Breast epithelium (tissue), 4 donors: ENCODE measurements at regions not wholly inside any gene's neighbourhood (a gene's known extent, or its start where the extent isn't known, plus 50 kb on each side); places are given as distances from the start of the nearest gene placed in this dataset.

Experiments
- DNase-seq, 2 donors: peaks; one replicate each; pipeline ENCODE4 v3.0.0-alpha.2; 2019; ENCODE audit warnings: low spot score in 2 of 2
- H3K27ac ChIP-seq, 2 donors: fragments of 200-600 bp; sonication (generic) in 1 of 2; one replicate each; pipeline ENCODE4 v1.5.1; 2016 to 2019; ENCODE audit warnings: mild to moderate bottlenecking in 1 of 2
- H3K27me3 ChIP-seq, 2 donors: fragments of 200-600 bp; sonication (generic) in 1 of 2; one replicate each; pipeline versions ENCODE4 v1.5.1 to v1.6.0; 2017 to 2019; ENCODE audit warnings: control low read depth in 1 of 2, mild to moderate bottlenecking in 1 of 2
- H3K36me3 ChIP-seq: fragments of 200-600 bp; one replicate; pipeline ENCODE4 v1.5.1; 2019
- H3K4me1 ChIP-seq, 2 donors: fragments of 200-600 bp; sonication (generic); one replicate each; pipeline ENCODE4 v1.5.1; 2016 to 2019; ENCODE audit warnings: control low read depth in 1 of 2
- H3K4me3 ChIP-seq, 3 donors: fragments of 200-600 bp; sonication (generic); 1 replicate in 2 of 3; 2 replicates in 1 of 3; pipeline ENCODE4 v1.5.1; 2016 to 2019; ENCODE audit warnings: mild to moderate bottlenecking in 3 of 3, moderate library complexity in 2 of 3
- H3K9me3 ChIP-seq, 2 donors: fragments of 200-600 bp; sonication (generic) in 1 of 2; one replicate each; pipeline ENCODE4 v1.5.1; 2016 to 2019; ENCODE audit warnings: control low read depth in 1 of 2
- POLR2A ChIP-seq: fragments of 450-650 bp; IDR thresholded peaks from one replicate; pipeline ENCODE4 v1.6.1; 2016; ENCODE audit warnings: antibody characterized with exemption, mild to moderate bottlenecking, moderate library complexity
- POLR2AphosphoS5 ChIP-seq, 3 donors: sonication (generic); formaldehyde crosslinking; IDR thresholded peaks; one replicate each; pipeline ENCODE4 v1.6.1; 2017; ENCODE audit warnings: antibody characterized with exemption in 3 of 3
- intact Hi-C: fragments of 100-400 bp; cut with DNase I; formaldehyde crosslinking; loops from one replicate; pipeline ENCODE4 v1.15.1; 2023; ENCODE audit warnings: low total_unique reads
- TF ChIP-seq, protein P1 (sequence below), 3 donors: fragments of 450-650 bp; IDR thresholded peaks; one replicate each; pipeline ENCODE4 v1.5.1; 2016 to 2017; ENCODE audit warnings: antibody characterized with exemption in 3 of 3, mild to moderate bottlenecking in 3 of 3, moderate library complexity in 3 of 3

DNA sequence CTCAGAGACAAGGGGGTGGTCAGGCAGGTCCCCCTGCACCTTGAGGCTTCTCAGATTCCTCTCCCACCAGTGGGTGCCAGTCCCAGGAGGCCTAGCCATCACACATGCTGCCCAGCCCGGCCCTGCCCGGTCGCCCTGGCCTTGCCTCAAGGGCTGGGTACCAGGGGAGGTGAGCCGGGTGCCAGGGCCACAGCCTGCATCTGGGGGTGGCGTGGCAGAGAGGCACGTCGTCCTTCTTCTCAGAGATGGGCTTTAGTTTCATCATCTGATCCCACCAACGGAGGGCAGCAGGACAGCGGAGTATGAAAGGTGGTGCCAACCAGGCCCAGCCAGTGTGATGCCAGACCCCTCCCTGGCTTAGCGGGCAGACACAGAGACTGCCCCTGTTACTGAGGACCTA is 161.7 kb downstream of the TFCP2L1 start:
- Histone ChIP-seq H3K4me3 (no peak overlapping the region), H3K27me3 (no peaks in the 10 kb centered on the region), H3K9me3 (no peaks in the 10 kb centered on the region), H3K27ac (no peak overlapping the region), H3K4me1 (no peaks in the 10 kb centered on the region), H3K36me3 (no peaks in the 10 kb centered on the region)
- no peak for TF ChIP-seq POLR2A
- TF ChIP-seq, protein P1, sequence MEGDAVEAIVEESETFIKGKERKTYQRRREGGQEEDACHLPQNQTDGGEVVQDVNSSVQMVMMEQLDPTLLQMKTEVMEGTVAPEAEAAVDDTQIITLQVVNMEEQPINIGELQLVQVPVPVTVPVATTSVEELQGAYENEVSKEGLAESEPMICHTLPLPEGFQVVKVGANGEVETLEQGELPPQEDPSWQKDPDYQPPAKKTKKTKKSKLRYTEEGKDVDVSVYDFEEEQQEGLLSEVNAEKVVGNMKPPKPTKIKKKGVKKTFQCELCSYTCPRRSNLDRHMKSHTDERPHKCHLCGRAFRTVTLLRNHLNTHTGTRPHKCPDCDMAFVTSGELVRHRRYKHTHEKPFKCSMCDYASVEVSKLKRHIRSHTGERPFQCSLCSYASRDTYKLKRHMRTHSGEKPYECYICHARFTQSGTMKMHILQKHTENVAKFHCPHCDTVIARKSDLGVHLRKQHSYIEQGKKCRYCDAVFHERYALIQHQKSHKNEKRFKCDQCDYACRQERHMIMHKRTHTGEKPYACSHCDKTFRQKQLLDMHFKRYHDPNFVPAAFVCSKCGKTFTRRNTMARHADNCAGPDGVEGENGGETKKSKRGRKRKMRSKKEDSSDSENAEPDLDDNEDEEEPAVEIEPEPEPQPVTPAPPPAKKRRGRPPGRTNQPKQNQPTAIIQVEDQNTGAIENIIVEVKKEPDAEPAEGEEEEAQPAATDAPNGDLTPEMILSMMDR (IDR thresholded peaks at IDR 0.05), result no peak
- TF ChIP-seq POLR2AphosphoS5 (IDR thresholded peaks at IDR 0.05), result no peak
- intact Hi-C loops, result no loop called here
- DNase-seq, result no peak

GRCh38 chr2:121124330-121124729 is 160.7 kb downstream of the TFCP2L1 start:
- Histone ChIP-seq H3K4me3 (no peak overlapping the region), H3K9me3 (no peaks in the 10 kb centered on the region), H3K27ac (no peak overlapping the region), H3K4me1 (no peaks in the 10 kb centered on the region), H3K36me3 (no peaks in the 10 kb centered on the region), H3K27me3 (no peaks in the 10 kb centered on the region)
- no peak for TF ChIP-seq POLR2A
- no peak for DNase-seq
- intact Hi-C loops, result no loop called here

DNA sequence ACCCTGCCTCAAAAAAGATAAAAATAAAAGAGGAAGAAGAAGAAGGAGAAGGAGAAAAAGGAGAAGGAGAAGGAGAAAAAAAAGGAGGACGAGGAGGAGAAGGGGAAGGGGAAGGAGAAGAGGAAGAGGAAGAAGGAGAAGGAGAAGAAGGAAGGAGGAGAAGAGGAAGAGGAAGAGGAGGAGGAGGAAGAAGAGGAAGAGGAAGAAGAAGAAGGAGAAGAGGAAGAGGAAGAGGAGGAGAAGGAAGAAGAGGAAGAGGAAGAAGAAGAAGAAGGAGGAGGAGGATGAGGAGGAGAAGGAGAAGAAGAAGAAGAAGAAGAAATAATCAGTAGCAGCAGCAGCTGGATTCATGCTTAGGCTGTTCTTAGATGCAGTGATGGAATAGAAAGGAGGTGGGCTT is 159.7 kb downstream of the TFCP2L1 start:
- no peaks in the 10 kb centered on the region for H3K36me3 ChIP-seq
- DNase-seq, result no peak
- no peaks in the 10 kb centered on the region for H3K27me3 ChIP-seq
- TF ChIP-seq POLR2A (no peak), POLR2AphosphoS5 (IDR thresholded peaks at IDR 0.05) (no peak)
- TF ChIP-seq, protein P1 (IDR thresholded peaks at IDR 0.05), result no peak
- no peaks in the 10 kb centered on the region for H3K9me3 ChIP-seq
- no peak overlapping the region for H3K4me3 ChIP-seq
- intact Hi-C loops, result no loop called here
- H3K4me1 ChIP-seq, result no peaks in the 10 kb centered on the region
- H3K27ac ChIP-seq, result no peak overlapping the region

DNA sequence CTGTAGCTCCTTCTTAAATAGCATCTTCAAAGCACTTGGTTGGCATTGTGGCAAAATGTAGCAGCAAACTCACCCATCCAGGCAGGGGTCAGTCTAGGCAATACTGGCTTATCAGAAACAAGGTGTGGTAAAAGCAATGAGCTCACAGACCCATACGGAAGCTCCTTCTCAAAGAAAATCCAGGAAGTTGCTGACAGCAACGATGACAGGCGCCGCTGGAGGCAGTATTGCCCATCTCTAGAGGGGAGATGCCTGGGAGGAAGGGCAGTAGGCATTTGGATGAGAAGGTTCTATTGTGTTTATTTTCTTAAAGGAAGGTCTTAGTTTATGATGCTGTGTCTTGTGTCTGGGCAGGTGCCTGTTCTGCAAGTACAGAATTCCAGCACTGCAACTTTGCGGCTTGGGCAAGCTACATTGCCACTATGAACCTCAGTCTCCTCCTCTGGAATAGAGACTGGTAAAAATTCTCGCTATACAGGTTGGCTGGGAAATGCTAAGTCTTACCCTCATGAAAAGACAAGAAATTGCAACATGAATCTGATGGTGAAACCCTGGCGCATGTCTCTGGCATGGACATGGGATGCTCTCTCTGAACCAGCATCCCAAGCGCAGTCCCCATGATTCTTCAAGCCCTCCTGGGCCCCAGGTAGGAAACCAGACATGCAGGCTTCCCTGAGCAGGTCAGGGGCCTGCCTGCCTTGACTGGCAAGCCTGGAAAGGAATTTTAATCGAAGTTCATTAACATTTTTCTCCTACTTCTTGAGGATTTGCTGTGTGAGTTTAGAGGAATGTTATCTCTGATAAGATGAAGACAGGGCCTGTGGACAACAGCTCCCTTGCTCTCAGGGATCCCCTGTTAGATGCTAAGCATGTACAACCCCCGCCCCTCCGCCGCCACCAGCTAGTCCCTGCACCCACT is 156.0 kb downstream of the TFCP2L1 start:
- Histone ChIP-seq H3K9me3 (no peaks in the 10 kb centered on the region), H3K36me3 (no peaks in the 10 kb centered on the region), H3K27me3 (no peaks in the 10 kb centered on the region), H3K4me1 (no peaks in the 10 kb centered on the region), H3K4me3 (no peak overlapping the region), H3K27ac (peak overlapping the region in 1 of 2 donors; percentile 56)
- peak in 1 of 3 donors; percentile 57 for TF ChIP-seq POLR2AphosphoS5 (IDR thresholded peaks at IDR 0.05)
- TF ChIP-seq, protein P1 (IDR thresholded peaks at IDR 0.05), result peak in 2 of 3 donors; percentile 21 to 48
- TF ChIP-seq POLR2A, result no peak
- intact Hi-C loops, result no loop called here
- DNase-seq, result peak in 1 of 2 donors; percentile 71

GRCh38 chr2:121129692-121130091 is 155.3 kb downstream of the TFCP2L1 start:
- Histone ChIP-seq H3K4me3 (no peak overlapping the region), H3K27me3 (no peaks in the 10 kb centered on the region)

More at GRCh38 chr2:121129692-121130091, 155.3 kb downstream of the TFCP2L1 start:
- Histone ChIP-seq H3K27ac (peak overlapping the region in 1 of 2 donors; percentile 56), H3K36me3 (no peaks in the 10 kb centered on the region), H3K9me3 (no peaks in the 10 kb centered on the region), H3K4me1 (no peaks in the 10 kb centered on the region)
- TF ChIP-seq POLR2AphosphoS5 (IDR thresholded peaks at IDR 0.05) (no peak), POLR2A (no peak)
- TF ChIP-seq, protein P1 (IDR thresholded peaks at IDR 0.05), result no peak
- intact Hi-C loops, result no loop called here
- DNase-seq, result no peak
